ENCODE measurements at regions not wholly inside any gene's neighbourhood (a gene's known extent, or its start where the extent isn't known, plus 50 kb on each side); places are given as distances from the start of the nearest gene placed in this dataset.

- no peak for TF ChIP-seq CTCF (IDR thresholded peaks at IDR 0.05 in 4 of 5, conservative IDR thresholded peaks at IDR 0.05 in 1 of 5)
- TF ChIP-seq POLR2A (IDR thresholded peaks at IDR 0.05) = no peak
These were observed 419.2 kb downstream of the NR4A2 start for GRCh38 chr2:155913356-155913755.
